GM21529 (cell line): ENCODE measurements at regions not wholly inside any gene's neighbourhood (a gene's known extent, or its start where the extent isn't known, plus 50 kb on each side); places are given as distances from the start of the nearest gene placed in this dataset.
A peak's percentile ranks its signal among the peaks of the same experiment; 100 is the strongest.

Experiments used
- ATAC-seq: cut with Tn5 transposase; IDR thresholded peaks from one replicate; pipeline ENCODE4 v1.9.1; 2021; ENCODE audit not compliant: unreplicated experiment

- ATAC-seq, result no peak
These were observed 153.3 kb upstream of the TBL1X start for GRCh38 chrX:9311421-9312160.

DNA sequence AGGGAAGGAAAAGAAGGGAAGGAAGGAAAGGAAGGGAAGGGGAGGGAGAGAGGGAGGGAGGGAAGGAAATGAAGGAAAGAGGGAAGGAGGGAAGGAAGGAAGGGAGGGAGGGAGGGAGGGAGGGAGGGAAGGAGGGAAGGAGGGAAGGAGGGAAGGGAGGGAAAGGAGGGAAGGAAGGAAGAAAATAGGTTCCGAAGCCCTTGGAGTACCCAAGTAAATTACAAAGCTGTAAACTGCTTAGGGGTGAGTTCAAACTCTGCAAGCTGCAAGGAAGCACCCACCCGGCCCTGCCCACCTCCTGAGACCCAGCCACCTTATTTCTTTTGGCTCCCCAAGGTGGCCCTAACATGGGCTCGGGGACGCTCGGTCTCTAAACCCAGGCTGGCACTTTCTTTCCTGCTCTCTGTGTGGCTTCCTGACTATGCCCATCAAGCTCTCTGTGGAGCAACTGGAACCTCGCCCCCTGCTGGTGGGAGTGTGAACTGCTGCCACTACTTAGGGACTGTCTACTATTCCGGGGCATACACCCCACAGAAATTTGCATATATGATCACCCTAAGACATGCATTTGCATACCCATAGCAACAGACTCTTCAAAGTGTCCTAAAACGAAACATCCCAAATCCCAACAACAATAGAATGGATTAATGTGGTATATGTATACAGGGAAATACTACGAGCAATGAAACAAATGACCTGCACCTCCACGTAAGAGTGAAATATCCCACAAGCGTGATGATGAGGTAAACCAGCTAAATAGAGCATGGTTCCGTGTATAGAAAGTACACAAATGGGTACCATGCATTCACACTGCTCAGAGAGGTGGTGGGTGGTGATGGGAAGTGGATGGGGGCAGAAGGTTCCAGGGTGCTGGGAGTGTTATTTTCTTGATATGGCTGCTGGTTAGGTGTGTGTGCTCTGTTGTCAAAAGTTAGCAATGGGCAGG is 151.7 kb upstream of the TBL1X start:
- peak; percentile 89 for ATAC-seq

GRCh38 chrX:9315086-9315485 is 149.8 kb upstream of the TBL1X start:
- ATAC-seq, result no peak

GRCh38 chrX:9316096-9316495 is 148.8 kb upstream of the TBL1X start:
- no peak for ATAC-seq

DNA sequence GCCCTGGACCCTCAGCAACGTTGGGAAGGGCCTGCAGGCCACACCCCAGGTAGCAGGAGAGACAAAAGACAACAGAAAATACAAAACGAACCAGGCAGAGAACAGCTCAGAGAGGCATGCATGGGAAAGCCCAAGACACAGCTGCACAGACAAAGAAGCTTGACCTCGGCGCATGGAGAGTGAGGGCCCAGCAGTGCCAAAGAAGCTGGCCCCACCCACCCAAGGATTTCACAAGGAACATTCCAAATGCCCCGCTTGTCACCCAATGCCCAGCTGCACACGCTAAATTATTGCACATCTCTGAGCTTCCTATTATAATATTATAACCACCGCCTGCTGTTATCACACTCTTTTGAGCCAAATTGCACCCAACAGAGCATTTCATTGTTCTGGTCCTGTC is 147.7 kb upstream of the TBL1X start:
- ATAC-seq, result no peak

DNA sequence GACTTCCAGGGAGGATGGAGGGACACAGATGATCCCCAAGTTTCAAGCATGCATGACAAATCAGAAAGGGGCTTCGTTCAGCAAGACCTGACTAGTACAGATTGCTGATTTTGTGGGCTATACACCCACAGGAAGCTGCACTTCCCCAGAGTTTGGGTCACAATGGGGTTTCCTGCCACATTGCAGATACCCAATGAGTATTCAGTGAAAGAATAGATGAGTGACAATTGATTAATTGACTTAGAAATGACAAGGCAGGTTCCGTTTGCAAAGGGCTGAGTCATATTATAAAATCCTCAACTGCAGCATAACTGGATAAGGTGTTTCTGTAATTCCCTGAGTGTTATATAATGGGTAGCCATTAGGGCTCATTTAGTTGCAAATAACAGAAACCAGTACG is 146.6 kb upstream of the TBL1X start:
- ATAC-seq, result no peak

- no peak for ATAC-seq
These were observed 146.1 kb upstream of the TBL1X start for GRCh38 chrX:9318766-9319165.

- no peak for ATAC-seq
These were observed 143.9 kb upstream of the TBL1X start for GRCh38 chrX:9320940-9321339.

GRCh38 chrX:9324676-9325075 is 140.2 kb upstream of the TBL1X start:
- no peak for ATAC-seq

DNA sequence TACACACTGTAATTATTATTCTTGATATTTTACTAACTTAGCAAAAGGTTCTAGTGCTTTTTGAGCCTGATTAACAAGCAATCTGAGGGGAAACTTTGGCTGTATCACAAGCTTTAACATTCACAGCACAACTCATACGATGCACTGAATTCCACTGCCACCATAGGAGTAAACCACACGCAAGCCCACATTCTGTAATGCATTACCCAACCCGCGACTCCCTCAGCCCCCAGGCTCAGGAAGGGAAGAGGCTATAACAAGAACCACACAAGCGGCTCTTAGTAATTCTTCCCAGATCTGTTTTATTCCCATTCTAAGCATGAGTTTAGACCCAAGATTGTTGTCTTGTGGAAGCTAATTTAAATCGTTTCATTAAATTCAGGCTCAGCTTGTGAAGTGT is 138.5 kb upstream of the TBL1X start:
- ATAC-seq, result no peak

DNA sequence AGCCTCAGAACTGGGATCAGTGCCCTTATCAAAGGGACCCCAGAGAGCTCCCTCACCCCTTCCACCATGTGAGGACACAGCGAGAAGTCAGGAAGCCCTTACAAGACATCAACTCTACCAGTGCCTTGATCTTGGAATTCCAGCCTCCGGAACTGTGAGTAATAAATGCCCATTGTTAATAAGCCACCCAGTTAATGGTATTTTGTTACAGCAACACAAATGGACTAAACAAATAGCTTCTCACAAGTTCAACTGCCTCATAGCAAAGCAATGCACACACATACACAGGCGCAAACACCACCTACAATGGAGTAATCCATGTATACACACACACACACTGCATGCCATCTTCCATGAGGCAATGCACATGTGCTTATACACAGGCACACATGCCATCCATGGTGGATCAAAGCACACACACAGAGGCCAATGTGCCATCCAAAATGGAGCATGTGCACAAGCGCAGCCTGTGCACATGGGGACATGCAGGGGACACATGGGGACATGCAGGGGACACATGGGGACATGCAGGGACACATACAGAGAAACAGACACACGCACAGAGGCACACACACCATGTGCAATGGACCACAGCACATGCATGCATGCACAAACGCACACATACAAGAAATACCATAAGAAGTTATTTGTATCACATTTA is 137.6 kb upstream of the TBL1X start:
- ATAC-seq, result no peak

- ATAC-seq, result no peak
These were observed 137.1 kb upstream of the TBL1X start for GRCh38 chrX:9327747-9328145.

- no peak for ATAC-seq
These were observed 135.8 kb upstream of the TBL1X start for GRCh38 chrX:9329056-9329455.

GRCh38 chrX:9330249-9330982 is 134.4 kb upstream of the TBL1X start:
- no peak for ATAC-seq

DNA sequence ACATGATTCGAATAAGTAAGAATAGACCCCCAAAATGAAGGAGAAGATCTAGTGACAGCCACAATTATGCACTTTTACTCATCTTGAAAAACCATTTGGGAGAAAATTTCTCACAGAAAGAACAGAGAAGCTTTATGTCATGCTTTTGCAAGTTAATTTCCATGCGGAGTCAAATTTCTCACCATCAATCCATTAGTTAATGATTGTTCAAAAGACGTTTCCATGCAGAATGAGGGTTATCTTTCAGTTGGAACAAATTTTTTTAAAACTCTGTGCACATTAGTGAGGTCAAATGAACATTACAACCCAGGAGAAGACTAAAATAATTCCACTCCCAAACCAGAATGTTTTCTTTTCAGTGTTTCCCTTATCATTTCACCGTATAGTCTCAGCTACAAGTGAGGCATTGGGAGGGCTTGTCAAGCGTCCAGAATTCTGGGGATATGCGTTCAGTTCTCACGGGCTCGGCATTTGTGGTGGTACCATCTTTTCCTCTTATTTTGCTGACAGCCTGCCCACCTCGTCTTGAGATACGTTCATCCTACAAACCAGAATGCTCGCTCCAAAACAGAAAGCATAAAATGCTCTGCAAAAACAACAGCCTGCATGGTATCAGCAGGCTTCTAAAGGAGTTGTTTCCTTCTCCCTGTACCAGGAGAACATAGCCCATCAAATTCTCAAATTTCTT is 130.8 kb upstream of the TBL1X start:
- no peak for ATAC-seq

- no peak for ATAC-seq
These were observed 129.6 kb upstream of the TBL1X start for GRCh38 chrX:9335251-9335650.

DNA sequence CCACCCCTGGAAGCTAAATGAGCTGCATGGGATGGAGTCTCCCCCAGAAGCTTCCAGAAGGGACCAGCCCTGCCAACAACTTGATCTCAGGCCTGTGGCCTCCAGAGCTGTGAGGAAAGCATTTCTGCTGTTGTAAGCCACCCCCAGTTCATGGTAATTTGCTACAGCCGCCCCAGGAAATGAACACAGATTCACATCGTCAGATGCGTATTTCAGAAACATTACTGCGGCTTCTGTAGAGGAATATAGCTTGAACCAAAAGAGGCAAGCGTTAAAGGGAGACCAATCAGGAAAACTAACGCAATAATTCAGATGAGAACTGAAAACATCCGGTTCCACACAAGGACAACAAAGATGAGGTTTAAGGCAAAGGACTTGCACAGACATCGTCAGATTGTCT is 128.4 kb upstream of the TBL1X start:
- no peak for ATAC-seq

- ATAC-seq, result no peak
These were observed 127.8 kb upstream of the TBL1X start for GRCh38 chrX:9337046-9337445.

GRCh38 chrX:9338986-9339385 is 125.9 kb upstream of the TBL1X start:
- ATAC-seq, result no peak
